ENCODE measurements at regions not wholly inside any gene's neighbourhood (a gene's known extent, or its start where the extent isn't known, plus 50 kb on each side); places are given as distances from the start of the nearest gene placed in this dataset.

- TF ChIP-seq CTCF (IDR thresholded peaks at IDR 0.05) (no peak), POLR2A (IDR thresholded peaks at IDR 0.05) (no peak)
Observed at GRCh38 chr9:106577121-106577520, 285.8 kb upstream of the ZNF462 start.
